ENCODE measurements at regions not wholly inside any gene's neighbourhood (a gene's known extent, or its start where the extent isn't known, plus 50 kb on each side); places are given as distances from the start of the nearest gene placed in this dataset.

DNA sequence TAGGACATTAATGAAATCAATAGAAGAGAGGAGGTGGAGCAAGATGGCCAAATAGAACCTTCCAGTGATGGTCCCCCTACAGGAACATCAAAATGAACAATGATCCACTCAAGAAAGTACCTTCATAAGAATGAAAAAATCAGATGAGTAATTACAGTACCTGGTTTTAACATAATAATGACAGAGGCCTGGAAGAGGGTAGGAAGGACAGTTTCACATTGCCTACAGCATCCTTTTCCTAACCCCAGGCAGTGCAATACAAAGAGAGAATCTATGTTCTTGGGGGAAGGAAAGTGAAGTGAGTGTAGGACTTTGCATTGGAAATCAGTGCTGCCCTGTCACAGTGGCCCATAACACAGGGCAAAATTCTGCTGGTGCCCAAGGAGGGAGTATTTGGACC is 81.2 kb upstream of the SPTLC1 start:
- TF ChIP-seq, protein P1, sequence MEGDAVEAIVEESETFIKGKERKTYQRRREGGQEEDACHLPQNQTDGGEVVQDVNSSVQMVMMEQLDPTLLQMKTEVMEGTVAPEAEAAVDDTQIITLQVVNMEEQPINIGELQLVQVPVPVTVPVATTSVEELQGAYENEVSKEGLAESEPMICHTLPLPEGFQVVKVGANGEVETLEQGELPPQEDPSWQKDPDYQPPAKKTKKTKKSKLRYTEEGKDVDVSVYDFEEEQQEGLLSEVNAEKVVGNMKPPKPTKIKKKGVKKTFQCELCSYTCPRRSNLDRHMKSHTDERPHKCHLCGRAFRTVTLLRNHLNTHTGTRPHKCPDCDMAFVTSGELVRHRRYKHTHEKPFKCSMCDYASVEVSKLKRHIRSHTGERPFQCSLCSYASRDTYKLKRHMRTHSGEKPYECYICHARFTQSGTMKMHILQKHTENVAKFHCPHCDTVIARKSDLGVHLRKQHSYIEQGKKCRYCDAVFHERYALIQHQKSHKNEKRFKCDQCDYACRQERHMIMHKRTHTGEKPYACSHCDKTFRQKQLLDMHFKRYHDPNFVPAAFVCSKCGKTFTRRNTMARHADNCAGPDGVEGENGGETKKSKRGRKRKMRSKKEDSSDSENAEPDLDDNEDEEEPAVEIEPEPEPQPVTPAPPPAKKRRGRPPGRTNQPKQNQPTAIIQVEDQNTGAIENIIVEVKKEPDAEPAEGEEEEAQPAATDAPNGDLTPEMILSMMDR (IDR thresholded peaks at IDR 0.05; ENCODE audit: low read depth, low read length): no peak
- TF ChIP-seq EZH2phosphoT487 (IDR thresholded peaks at IDR 0.05; ENCODE audit: low read depth): no peak

All from OCI-LY3 (cell line).